GM19025 (cell line): ENCODE measurements at regions not wholly inside any gene's neighbourhood (a gene's known extent, or its start where the extent isn't known, plus 50 kb on each side); places are given as distances from the start of the nearest gene placed in this dataset.

ENCODE experiments used
- ATAC-seq: cut with Tn5 transposase; IDR thresholded peaks from one replicate; pipeline ENCODE4 v1.9.1; 2021; ENCODE audit warnings: mild to moderate bottlenecking, low read depth, moderate library complexity; ENCODE audit not compliant: unreplicated experiment

GRCh38 chr2:33660416-33661123 lies 61.5 kb upstream of the FAM98A start:
- ATAC-seq = no peak

DNA sequence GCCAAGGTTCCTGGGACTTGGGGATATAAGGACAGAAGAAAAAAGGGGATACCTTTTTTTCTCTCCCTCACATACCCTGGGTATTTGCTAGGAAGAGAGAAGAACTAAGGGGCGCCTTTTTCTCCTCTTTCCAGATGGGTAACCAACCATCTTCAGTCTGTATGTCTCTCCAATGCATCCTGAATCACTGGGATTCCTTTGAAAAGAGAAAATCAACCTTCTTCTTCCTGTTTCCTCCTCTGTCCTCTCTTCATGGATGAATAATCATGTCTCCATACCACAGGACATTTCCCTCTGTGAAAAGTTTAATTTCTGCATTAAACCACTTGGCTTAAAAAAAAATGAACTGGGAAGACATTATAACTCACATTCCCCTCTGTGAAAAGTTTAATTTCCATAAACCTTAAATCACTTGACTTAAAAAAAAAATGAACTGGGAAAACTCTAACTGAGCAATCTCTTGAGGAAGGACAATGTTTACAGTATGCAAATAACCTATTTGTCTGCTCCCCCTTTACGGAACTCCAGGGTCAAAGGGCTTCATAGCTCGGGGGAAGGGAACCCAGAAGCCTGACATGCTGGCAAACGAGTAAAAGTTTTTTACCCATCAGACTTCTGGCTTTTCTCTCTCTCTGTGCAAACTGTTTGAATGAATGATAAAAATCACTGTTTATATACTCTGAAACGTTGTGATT lies 56.7 kb upstream of the FAM98A start:
- ATAC-seq = no peak

- ATAC-seq = no peak
Measured at GRCh38 chr2:33652830-33653229, 53.7 kb upstream of the FAM98A start.

DNA sequence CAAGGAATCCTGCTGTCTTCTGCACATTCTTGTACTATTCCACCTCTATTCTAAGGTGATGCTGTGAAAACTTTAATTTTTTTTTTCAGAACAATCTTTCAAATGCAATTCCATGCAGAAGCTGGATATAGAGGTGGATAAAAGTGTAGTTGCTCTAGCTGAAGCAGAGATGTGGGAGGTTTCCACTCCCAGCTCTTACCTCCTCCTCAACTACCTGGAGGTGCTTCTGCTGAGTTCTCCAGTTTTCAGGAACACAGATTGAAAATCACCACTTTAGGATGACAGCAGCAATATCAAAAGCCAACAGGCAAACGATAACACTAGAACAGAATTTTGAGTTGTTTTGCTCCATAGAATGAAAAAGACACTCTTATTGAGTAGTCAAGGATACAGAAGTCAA lies 51.1 kb upstream of the FAM98A start:
- no peak for ATAC-seq
